Lung (tissue), 11 donors: ENCODE measurements at regions not wholly inside any gene's neighbourhood (a gene's known extent, or its start where the extent isn't known, plus 50 kb on each side); places are given as distances from the start of the nearest gene placed in this dataset.

Experiments used
- ATAC-seq: fragments of 200-7000 bp; cut with Tn5 transposase; one replicate; pipeline ENCODE4 v1.9.1; 2020; ENCODE audit warnings: moderate number of reproducible peaks; ENCODE audit not compliant: insufficient read depth, low FRiP score
- DNase-seq, 3 donors: peaks; one replicate each; pipeline ENCODE4 v3.0.0-alpha.2; 2013 to 2017
- H3K27ac ChIP-seq, 2 donors: one replicate each; pipeline ENCODE4 v1.5.1; 2013; ENCODE audit warnings: mild to moderate bottlenecking in 2 of 2, moderate library complexity in 2 of 2, control low read depth in 1 of 2, inconsistent platforms in 1 of 2, low read depth in 1 of 2, low read length in 1 of 2
- H3K27me3 ChIP-seq, 3 donors: one replicate each; pipeline ENCODE4 v1.5.1; 2013; ENCODE audit warnings: low read length in 2 of 3; ENCODE audit not compliant: control insufficient read depth in 3 of 3, insufficient read depth in 3 of 3
- H3K36me3 ChIP-seq, 4 donors: one replicate each; pipeline ENCODE4 v1.5.1; 2013; ENCODE audit warnings: low read length in 4 of 4, mild to moderate bottlenecking in 1 of 4, moderate library complexity in 1 of 4; ENCODE audit not compliant: control insufficient read depth in 4 of 4, insufficient read depth in 4 of 4
- H3K4me1 ChIP-seq, 5 donors: one replicate each; pipeline ENCODE4 v1.5.1; 2013; ENCODE audit warnings: low read length in 5 of 5, mild to moderate bottlenecking in 2 of 5, moderate library complexity in 1 of 5; ENCODE audit not compliant: control insufficient read depth in 5 of 5, insufficient read depth in 5 of 5
- H3K4me3 ChIP-seq: one replicate; pipeline ENCODE4 v1.5.1; 2013; ENCODE audit warnings: mild to moderate bottlenecking, control low read depth, moderate library complexity
- H3K9ac ChIP-seq, 2 donors: one replicate each; pipeline ENCODE4 v1.5.1; 2013; ENCODE audit warnings: low read length in 2 of 2, control low read depth in 1 of 2; ENCODE audit not compliant: insufficient read depth in 1 of 2
- H3K9me3 ChIP-seq, 4 donors: one replicate each; pipeline ENCODE4 v1.5.1; 2013; ENCODE audit warnings: low read length in 3 of 4, mild to moderate bottlenecking in 1 of 4, moderate library complexity in 1 of 4; ENCODE audit not compliant: control insufficient read depth in 4 of 4, insufficient read depth in 3 of 4
- WGBS, 2 donors: extraction: QIAGEN DNeasy Blood & Tissue Kit; methylation state at CpG; one replicate each; pipeline ENCODE4 v1.1.7; 2013; 5-methylcytosine and 5-hydroxymethylcytosine counted together
- TF ChIP-seq, protein P1 (sequence below): IDR thresholded peaks from 2 replicates; pipeline ENCODE4 v1.5.1; 2012; ENCODE audit warnings: mild to moderate bottlenecking; ENCODE audit errors: control extremely low read depth, extremely low read depth
- donor health status: control.
- donor health status: control.
- donor health status: Bipolar disorder and iron deficiency.
- donor health status: healthy.
- donor health status: DM: yes; HTN: yes; CAD: no.

DNA sequence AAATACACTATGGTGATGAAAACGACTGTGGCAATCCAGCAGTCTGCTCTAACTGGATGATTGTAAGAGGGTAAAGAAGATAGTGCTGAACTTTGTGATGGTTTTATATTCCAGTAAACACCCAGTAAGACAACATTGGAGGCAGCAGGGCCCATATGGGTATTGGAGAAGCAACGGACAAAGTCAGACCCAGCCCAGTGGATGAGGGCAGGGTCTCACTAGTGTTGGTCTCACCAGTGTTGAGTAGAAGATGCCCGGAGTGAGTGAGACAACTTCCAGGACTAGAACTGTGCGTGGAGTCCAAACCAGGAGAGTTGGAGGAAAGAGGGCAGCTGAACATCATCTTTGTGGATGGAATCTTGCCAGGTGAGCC lies 71.9 kb upstream of the CELF4 start:
- 80 to 83% methylated on average over 4 of the region's 4 CpGs for WGBS, 2 donors
- H3K36me3 ChIP-seq = no peaks in the 10 kb centered on the region
- TF ChIP-seq, protein P1, sequence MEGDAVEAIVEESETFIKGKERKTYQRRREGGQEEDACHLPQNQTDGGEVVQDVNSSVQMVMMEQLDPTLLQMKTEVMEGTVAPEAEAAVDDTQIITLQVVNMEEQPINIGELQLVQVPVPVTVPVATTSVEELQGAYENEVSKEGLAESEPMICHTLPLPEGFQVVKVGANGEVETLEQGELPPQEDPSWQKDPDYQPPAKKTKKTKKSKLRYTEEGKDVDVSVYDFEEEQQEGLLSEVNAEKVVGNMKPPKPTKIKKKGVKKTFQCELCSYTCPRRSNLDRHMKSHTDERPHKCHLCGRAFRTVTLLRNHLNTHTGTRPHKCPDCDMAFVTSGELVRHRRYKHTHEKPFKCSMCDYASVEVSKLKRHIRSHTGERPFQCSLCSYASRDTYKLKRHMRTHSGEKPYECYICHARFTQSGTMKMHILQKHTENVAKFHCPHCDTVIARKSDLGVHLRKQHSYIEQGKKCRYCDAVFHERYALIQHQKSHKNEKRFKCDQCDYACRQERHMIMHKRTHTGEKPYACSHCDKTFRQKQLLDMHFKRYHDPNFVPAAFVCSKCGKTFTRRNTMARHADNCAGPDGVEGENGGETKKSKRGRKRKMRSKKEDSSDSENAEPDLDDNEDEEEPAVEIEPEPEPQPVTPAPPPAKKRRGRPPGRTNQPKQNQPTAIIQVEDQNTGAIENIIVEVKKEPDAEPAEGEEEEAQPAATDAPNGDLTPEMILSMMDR = no peak
- H3K4me3 ChIP-seq = no peak overlapping the region
- no peak overlapping the region for H3K9ac ChIP-seq
- DNase-seq (no peak), ATAC-seq (no peak)
- no peaks in the 10 kb centered on the region for H3K4me1 ChIP-seq
- H3K27me3 ChIP-seq = no peaks in the 10 kb centered on the region
- H3K27ac ChIP-seq = no peak overlapping the region
- peaks cover 0 to 3% (median 0%) of the 10 kb centered on the region in 4 donors for H3K9me3 ChIP-seq

DNA sequence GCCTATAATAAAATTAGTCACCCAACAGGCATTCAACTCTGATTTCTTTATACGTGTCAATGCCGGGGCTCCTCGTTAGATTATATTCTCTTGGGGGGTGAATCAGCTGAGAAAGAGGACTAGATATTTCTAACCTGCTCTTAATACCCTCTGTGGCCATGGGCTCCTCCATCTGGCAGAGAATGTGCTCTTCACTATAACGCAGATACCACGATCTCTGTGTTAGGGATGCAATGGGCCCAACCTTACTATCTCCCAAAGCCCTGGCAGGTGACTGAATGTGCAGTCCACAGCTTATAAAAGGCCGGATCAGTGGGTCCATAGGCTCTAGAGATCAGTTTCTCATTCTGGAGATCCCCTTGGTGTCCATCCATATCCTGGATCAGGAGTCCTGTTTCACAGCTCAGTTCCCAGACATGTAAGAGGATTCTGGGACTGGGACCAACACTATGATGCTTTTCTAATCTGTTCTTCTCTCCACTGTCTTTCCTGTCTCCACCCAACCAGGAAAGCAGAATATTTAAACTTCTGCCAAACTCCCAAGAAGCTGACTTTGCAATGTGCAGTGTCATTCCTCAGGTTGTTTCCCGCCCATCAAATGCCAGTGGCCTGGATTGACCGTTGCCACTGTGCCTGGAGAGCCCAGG lies 71.4 kb upstream of the CELF4 start:
- no peak overlapping the region for H3K9ac ChIP-seq
- H3K4me3 ChIP-seq = no peak overlapping the region
- no peak overlapping the region for H3K27ac ChIP-seq
- TF ChIP-seq, protein P1 = no peak
- no peaks in the 10 kb centered on the region for H3K27me3 ChIP-seq
- H3K9me3 ChIP-seq = peaks cover 0 to 3% (median 0%) of the 10 kb centered on the region in 4 donors
- no peak for ATAC-seq
- no peak for DNase-seq
- WGBS, 2 donors = 87 to 91% methylated on average over 8 of the region's 8 CpGs
- H3K4me1 ChIP-seq = no peaks in the 10 kb centered on the region
- no peaks in the 10 kb centered on the region for H3K36me3 ChIP-seq

DNA sequence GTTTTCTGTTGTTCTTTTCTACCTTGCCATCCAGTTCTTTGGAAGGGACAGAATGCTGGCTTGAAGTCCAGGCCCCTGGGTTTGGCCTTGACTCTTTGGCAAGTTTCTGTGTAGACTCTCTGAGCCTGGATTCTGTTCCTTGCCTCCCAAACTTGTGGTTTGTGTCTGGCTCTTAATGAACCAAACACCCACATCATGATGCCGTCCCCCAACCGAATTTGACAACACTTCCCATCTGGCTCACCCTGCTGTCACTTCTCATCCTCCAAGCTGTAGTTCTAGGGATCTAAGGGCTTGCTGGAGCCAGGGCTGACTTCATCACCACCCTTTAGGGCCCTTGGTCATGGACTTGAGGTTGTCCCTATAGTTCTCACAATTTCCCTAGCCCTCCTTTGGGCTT lies 68.9 kb upstream of the CELF4 start:
- no peaks in the 10 kb centered on the region for H3K36me3 ChIP-seq
- H3K4me3 ChIP-seq = no peak overlapping the region
- no peak overlapping the region for H3K27ac ChIP-seq
- H3K9ac ChIP-seq = no peak overlapping the region
- no peaks in the 10 kb centered on the region for H3K4me1 ChIP-seq
- H3K27me3 ChIP-seq = no peaks in the 10 kb centered on the region
- ATAC-seq = no peak
- WGBS, 2 donors = 92 to 97% methylated on average over 2 of the region's 2 CpGs
- no peaks in the 10 kb centered on the region for H3K9me3 ChIP-seq
- DNase-seq = no peak
- TF ChIP-seq, protein P1 = no peak

DNA sequence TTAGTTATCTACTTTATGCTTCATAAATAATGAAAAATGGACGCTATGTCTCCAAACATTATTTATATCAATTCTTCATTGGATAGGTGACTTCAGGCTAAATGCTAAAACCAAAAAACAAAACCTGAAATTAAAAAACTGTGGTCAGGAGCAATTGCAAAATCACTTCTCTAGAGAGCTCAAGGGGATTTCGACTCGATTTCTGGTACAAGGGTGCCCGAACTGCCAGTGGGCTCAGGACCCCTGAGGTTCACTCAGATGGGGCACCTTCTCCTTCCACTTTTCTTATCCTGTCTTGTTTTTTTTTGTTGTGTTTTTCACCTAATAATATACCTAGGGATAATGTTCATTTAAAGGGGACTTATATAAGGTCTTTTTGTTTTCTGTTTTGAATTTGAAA lies 65.8 kb upstream of the CELF4 start:
- ATAC-seq = no peak
- Histone ChIP-seq H3K4me1 (no peaks in the 10 kb centered on the region), H3K4me3 (no peak overlapping the region), H3K27ac (no peak overlapping the region), H3K9me3 (peaks cover 0 to 4% (median 0%) of the 10 kb centered on the region in 4 donors), H3K27me3 (no peaks in the 10 kb centered on the region), H3K36me3 (no peaks in the 10 kb centered on the region), H3K9ac (no peak overlapping the region)
- DNase-seq = no peak
- WGBS, 2 donors = 82% methylated on average over 4 of the region's 4 CpGs
- TF ChIP-seq, protein P1 = no peak
